ENCODE measurements at regions not wholly inside any gene's neighbourhood (a gene's known extent, or its start where the extent isn't known, plus 50 kb on each side); places are given as distances from the start of the nearest gene placed in this dataset.

DNA sequence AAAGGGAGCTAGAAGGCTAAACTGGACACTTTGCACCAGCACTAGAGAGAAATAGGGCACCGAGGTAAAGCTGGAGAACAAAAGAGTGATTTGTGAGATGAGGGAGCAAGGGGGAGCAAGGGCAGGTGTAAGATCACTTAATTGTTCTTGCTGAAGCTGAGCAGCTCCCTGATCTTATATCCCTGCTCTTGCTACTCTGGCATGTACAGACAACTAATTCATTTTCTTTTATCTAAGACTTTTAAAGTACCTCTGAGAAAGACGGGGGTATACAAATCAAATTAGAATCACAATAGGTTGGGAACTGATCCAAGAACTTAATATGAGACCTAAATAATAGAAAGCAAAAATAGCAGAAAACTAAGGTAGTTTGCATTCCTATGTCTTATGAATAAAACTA is 381.7 kb upstream of the POU3F2 start:
- Histone ChIP-seq H3K27ac (no peak overlapping the region), H3K36me3 (no peaks in the 10 kb centered on the region), H3K4me3 (no peak overlapping the region), H3K27me3 (replicated peaks; ENCODE audit: insufficient read depth) (no peaks in the 10 kb centered on the region), H3K9me3 (no peaks in the 10 kb centered on the region), H3K4me1 (ENCODE audit: control insufficient read depth in 1 of 2, low read depth in 2 of 2) (no peaks in the 10 kb centered on the region)
- ATAC-seq (ENCODE audit: insufficient number of reproducible peaks, low FRiP score, low read depth) (no peak), DNase-seq (ENCODE audit: low spot score) (no peak)
- TF ChIP-seq, protein P1, sequence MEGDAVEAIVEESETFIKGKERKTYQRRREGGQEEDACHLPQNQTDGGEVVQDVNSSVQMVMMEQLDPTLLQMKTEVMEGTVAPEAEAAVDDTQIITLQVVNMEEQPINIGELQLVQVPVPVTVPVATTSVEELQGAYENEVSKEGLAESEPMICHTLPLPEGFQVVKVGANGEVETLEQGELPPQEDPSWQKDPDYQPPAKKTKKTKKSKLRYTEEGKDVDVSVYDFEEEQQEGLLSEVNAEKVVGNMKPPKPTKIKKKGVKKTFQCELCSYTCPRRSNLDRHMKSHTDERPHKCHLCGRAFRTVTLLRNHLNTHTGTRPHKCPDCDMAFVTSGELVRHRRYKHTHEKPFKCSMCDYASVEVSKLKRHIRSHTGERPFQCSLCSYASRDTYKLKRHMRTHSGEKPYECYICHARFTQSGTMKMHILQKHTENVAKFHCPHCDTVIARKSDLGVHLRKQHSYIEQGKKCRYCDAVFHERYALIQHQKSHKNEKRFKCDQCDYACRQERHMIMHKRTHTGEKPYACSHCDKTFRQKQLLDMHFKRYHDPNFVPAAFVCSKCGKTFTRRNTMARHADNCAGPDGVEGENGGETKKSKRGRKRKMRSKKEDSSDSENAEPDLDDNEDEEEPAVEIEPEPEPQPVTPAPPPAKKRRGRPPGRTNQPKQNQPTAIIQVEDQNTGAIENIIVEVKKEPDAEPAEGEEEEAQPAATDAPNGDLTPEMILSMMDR (IDR thresholded peaks at IDR 0.05): no peak

DNA sequence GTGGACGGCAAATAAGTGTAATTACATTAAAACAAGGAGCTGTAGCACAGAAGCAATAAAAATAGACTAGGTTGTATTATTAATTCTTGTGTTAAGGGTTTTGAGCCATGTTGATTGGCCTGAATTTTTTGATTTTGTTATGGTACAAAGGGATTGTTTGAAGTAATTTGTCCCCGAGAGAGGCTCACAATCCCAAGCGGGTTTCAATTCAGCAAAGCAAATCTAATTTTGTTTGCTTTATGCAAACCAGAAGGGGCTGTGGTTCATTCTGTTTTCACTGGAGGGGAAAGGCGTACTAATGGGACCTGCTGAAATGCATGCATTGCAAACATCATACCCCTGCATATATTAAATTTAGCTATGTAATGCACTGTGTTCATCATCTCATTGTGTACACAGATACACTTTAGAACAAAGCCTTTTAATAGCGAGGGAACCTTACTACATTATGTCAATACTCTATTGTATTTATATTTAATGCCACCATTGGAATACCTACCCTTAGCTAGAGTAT is 379.5 kb upstream of the POU3F2 start:
- no peak overlapping the region for H3K4me3 ChIP-seq
- H3K9me3 ChIP-seq: no peaks in the 10 kb centered on the region
- H3K4me1 ChIP-seq (ENCODE audit: control insufficient read depth in 1 of 2, low read depth in 2 of 2): no peaks in the 10 kb centered on the region
- H3K36me3 ChIP-seq: no peaks in the 10 kb centered on the region
- DNase-seq (ENCODE audit: low spot score): no peak
- ATAC-seq (ENCODE audit: insufficient number of reproducible peaks, low FRiP score, low read depth): no peak
- no peak overlapping the region for H3K27ac ChIP-seq
- H3K27me3 ChIP-seq (replicated peaks; ENCODE audit: insufficient read depth): no peaks in the 10 kb centered on the region
- TF ChIP-seq, protein P1 (IDR thresholded peaks at IDR 0.05): no peak

DNA sequence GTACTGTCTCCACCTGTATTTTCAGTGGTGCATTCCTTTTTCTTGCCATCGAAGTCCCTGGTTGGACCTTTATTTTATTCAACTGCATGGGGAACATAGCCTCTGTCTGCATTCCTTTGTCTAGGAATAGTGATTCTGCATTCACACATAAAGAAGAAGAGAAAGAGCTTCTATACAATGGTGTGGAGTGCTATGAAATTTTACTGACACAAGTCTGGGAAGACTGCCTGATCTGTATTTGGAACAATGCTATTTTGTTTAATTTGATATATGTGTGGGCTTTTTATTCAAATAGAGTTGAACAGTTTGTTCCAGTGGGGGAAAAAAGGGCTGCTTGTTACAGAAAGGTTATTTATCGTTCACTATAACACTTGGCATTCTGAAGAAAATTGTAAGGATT is 375.7 kb upstream of the POU3F2 start:
- ATAC-seq (ENCODE audit: insufficient number of reproducible peaks, low FRiP score, low read depth) (no peak), DNase-seq (ENCODE audit: low spot score) (no peak)
- Histone ChIP-seq H3K36me3 (no peaks in the 10 kb centered on the region), H3K4me1 (ENCODE audit: control insufficient read depth in 1 of 2, low read depth in 2 of 2) (no peaks in the 10 kb centered on the region), H3K4me3 (no peak overlapping the region), H3K27me3 (replicated peaks; ENCODE audit: insufficient read depth) (no peaks in the 10 kb centered on the region), H3K9me3 (no peaks in the 10 kb centered on the region), H3K27ac (no peak overlapping the region)
- TF ChIP-seq, protein P1 (IDR thresholded peaks at IDR 0.05): no peak

DNA sequence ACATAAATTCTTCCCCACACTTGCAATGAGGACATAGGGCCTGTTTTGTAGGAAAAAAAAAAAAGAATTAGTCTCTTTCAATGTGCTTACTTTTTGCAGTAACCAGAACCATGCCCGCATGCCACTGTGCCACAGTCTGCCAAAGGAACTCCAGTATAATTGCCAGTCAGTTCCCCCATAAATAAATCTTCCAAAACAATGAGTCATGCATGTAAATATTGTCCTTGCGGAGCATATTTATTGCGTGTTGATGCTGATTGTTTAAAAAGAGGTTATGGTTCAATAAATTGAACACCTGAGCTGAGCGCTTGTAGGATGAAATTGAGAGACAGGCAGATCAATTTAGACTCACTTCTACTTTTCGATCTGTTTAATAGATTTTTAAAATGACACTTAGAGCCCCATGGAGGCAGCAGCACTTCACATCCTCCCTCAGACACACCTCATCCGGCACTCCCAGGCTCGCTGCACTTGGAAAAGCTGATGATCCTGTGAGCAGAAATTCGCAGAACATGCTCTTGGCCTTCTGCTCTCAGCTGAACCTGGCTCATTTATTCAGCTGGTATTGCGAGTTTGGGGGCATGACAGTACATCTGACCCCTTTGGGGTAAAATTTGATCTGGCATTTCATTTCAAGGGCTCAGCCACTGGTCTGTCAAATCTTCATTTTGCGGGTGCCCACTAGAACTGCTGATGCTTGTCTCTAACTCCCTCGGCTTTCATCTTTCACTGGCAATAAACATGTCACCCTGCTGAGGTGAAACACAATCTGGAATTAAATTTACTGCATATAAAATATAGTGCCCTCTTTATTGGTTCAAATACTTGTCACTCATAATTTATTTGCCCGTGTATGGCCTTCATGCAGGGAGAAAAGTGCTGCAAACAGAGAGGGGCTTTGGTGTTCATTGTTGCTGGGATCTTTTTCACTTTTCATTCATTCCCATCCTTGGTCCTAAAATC is 371.1 kb upstream of the POU3F2 start:
- Histone ChIP-seq H3K27me3 (replicated peaks; ENCODE audit: insufficient read depth) (no peaks in the 10 kb centered on the region), H3K36me3 (no peaks in the 10 kb centered on the region), H3K4me3 (no peak overlapping the region), H3K27ac (no peak overlapping the region), H3K9me3 (no peaks in the 10 kb centered on the region), H3K4me1 (ENCODE audit: control insufficient read depth in 1 of 2, low read depth in 2 of 2) (no peaks in the 10 kb centered on the region)
- ATAC-seq (ENCODE audit: insufficient number of reproducible peaks, low FRiP score, low read depth) (no peak), DNase-seq (ENCODE audit: low spot score) (no peak)
- TF ChIP-seq, protein P1 (IDR thresholded peaks at IDR 0.05): no peak

DNA sequence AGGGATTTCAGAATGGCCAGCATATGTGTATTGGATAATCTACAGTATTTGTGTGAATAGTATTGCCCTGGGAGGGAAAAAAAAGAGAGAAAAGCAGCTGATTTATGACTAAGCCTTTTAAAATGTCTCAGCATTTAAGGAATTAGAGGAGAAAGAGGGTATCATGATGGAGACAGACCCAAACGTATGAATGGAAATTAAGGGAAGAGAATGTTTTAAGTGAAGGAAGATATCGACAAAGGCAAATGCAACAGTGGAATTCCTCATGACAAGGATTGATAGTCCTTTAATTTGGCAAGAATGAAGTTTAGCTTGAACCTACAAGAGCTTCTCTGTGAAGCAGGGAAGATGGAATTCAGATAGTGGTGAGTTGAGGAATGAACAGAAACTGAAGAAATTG is 367.3 kb upstream of the POU3F2 start:
- no peaks in the 10 kb centered on the region for H3K36me3 ChIP-seq
- no peak overlapping the region for H3K4me3 ChIP-seq
- DNase-seq (ENCODE audit: low spot score) (no peak), ATAC-seq (ENCODE audit: insufficient number of reproducible peaks, low FRiP score, low read depth) (no peak)
- H3K27me3 ChIP-seq (replicated peaks; ENCODE audit: insufficient read depth): no peaks in the 10 kb centered on the region
- H3K27ac ChIP-seq: no peak overlapping the region
- TF ChIP-seq, protein P1 (IDR thresholded peaks at IDR 0.05): no peak
- peaks cover 6% of the 10 kb centered on the region for H3K9me3 ChIP-seq
- no peaks in the 10 kb centered on the region for H3K4me1 ChIP-seq (ENCODE audit: control insufficient read depth in 1 of 2, low read depth in 2 of 2)
